CD4-positive, alpha-beta memory T cell (primary cell): ENCODE measurements at regions not wholly inside any gene's neighbourhood (a gene's known extent, or its start where the extent isn't known, plus 50 kb on each side); places are given as distances from the start of the nearest gene placed in this dataset.
"Not testable (repeated sequence)": the region's sequence is repeated elsewhere in the genome, so short reads cannot be mapped to it uniquely, and the experiment has no call there.

Experiments
- CTCF ChIA-PET: fragments of 350-600 bp; sonication (Branson Sonifier 250); formaldehyde crosslinking; loops from one replicate; lab custom pipeline; 2021; ENCODE audit warnings: inconsistent platforms; ENCODE audit not compliant: partially characterized antibody; lab: Charles Lee
- POLR2A ChIA-PET: fragments of 350-600 bp; sonication (Branson Sonifier 250); formaldehyde crosslinking; loops from one replicate; lab custom pipeline; 2021; ENCODE audit not compliant: partially characterized antibody; lab: Charles Lee
- DNase-seq, 5 donors: peaks; one replicate each; pipeline versions ENCODE4 v3.0.0 to v3.0.0-alpha.2; 2020 to 2022; ENCODE audit warnings: mixed read lengths in 1 of 5
- H3K27ac ChIP-seq: one replicate; pipeline ENCODE4 v1.7.0; 2013; ENCODE audit warnings: low read depth, low read length
- H3K27me3 ChIP-seq: 2 replicates; pipeline ENCODE4 v1.7.0; 2013; ENCODE audit warnings: mild to moderate bottlenecking, low read length, moderate library complexity; ENCODE audit not compliant: insufficient read depth
- H3K36me3 ChIP-seq: 2 replicates; pipeline ENCODE4 v1.7.0; 2013; ENCODE audit warnings: mild to moderate bottlenecking, low read length, moderate library complexity; ENCODE audit not compliant: insufficient read depth
- H3K4me1 ChIP-seq: 2 replicates; pipeline ENCODE4 v1.7.0; 2013; ENCODE audit warnings: mild to moderate bottlenecking, low read length, moderate library complexity; ENCODE audit not compliant: insufficient read depth
- H3K4me3 ChIP-seq, 2 donors: one replicate each; pipeline ENCODE4 v1.7.0; 2013; ENCODE audit warnings: low read length in 2 of 2, mild to moderate bottlenecking in 1 of 2
- H3K9me3 ChIP-seq, 2 donors: one replicate each; pipeline ENCODE4 v1.7.0; 2013; ENCODE audit warnings: low read length in 2 of 2, control low read depth in 1 of 2; ENCODE audit not compliant: control insufficient read depth in 1 of 2
- H3K27ac Mint-ChIP-seq, 7 donors: one replicate each; pipeline ENCODE4 v1.8.0; 2020 to 2021; ENCODE audit warnings: mixed read lengths in 7 of 7, mild to moderate bottlenecking in 6 of 7, inconsistent platforms in 3 of 7, moderate library complexity in 3 of 7
- H3K27me3 Mint-ChIP-seq, 2 donors: one replicate each; pipeline ENCODE4 v1.8.0; 2020 to 2021; ENCODE audit warnings: mixed read lengths in 2 of 2
- H3K36me3 Mint-ChIP-seq, 2 donors: one replicate each; pipeline ENCODE4 v1.8.0; 2020 to 2021; ENCODE audit warnings: mixed read lengths in 2 of 2, inconsistent platforms in 1 of 2, mild to moderate bottlenecking in 1 of 2
- H3K4me1 Mint-ChIP-seq, 4 donors: one replicate each; pipeline ENCODE4 v1.8.0; 2020 to 2021; ENCODE audit warnings: mixed read lengths in 4 of 4, mild to moderate bottlenecking in 1 of 4
- H3K4me3 Mint-ChIP-seq, 8 donors: one replicate each; pipeline ENCODE4 v1.8.0; 2020 to 2021; ENCODE audit warnings: mixed read lengths in 8 of 8, mild to moderate bottlenecking in 7 of 8, moderate library complexity in 6 of 8, inconsistent platforms in 3 of 8
- H3K9me3 Mint-ChIP-seq, 8 donors: one replicate each; pipeline ENCODE4 v1.8.0; 2020 to 2021; ENCODE audit warnings: mixed read lengths in 8 of 8, mild to moderate bottlenecking in 5 of 8, inconsistent platforms in 3 of 8, moderate library complexity in 1 of 8
- intact Hi-C: fragments of 100-400 bp; cut with micrococcal nuclease; formaldehyde crosslinking; loops from one replicate; pipeline ENCODE4 v1.15.1; 2023

DNA sequence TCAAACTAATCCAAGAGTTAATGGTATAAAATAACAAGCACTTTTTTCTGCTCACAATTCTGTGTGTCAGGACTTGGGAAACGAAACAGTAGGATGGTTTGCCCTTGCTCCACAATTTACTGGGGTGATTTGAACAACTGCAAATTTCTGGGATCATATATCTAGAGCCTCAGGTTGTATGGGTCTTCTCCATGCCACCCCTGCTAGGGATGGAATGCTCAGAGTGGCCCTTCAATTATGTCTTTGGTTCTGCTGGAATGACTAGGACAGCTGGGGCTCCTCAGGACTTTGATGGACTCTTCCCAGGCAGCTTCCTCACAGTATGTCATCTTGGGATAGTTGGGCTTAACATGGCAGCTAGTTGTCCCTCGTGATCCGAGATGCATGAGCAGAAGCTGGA lies 223.0 kb upstream of the ANO5 start:
- no peaks in the 10 kb centered on the region for H3K4me1 Mint-ChIP-seq
- intact Hi-C loops = no loop called here
- no peaks in the 10 kb centered on the region for H3K4me1 ChIP-seq
- peaks cover 0 to 18% (median 6%) of the 10 kb centered on the region in 8 donors for H3K9me3 Mint-ChIP-seq
- no peak overlapping the region for H3K4me3 Mint-ChIP-seq
- no peaks in the 10 kb centered on the region for H3K9me3 ChIP-seq
- H3K27me3 ChIP-seq = no peaks in the 10 kb centered on the region
- H3K36me3 Mint-ChIP-seq = no peaks in the 10 kb centered on the region
- H3K27me3 Mint-ChIP-seq = no peaks in the 10 kb centered on the region
- no peak overlapping the region for H3K27ac ChIP-seq
- no peak overlapping the region for H3K27ac Mint-ChIP-seq
- CTCF ChIA-PET = no interaction called here
- POLR2A ChIA-PET = no interaction called here
- H3K4me3 ChIP-seq = no peak overlapping the region
- no peak for DNase-seq
- no peaks in the 10 kb centered on the region for H3K36me3 ChIP-seq

- Histone ChIP-seq H3K4me1 (no peaks in the 10 kb centered on the region), H3K9me3 (no peaks in the 10 kb centered on the region), H3K27ac (no peak overlapping the region), H3K36me3 (no peaks in the 10 kb centered on the region), H3K4me3 (no peak overlapping the region), H3K27me3 (no peaks in the 10 kb centered on the region)
- POLR2A ChIA-PET = no interaction called here
- H3K4me1 Mint-ChIP-seq = no peaks in the 10 kb centered on the region
- no peak overlapping the region for H3K27ac Mint-ChIP-seq
- peaks cover 3 to 29% (median 7%) of the 10 kb centered on the region in 8 donors for H3K9me3 Mint-ChIP-seq
- no peaks in the 10 kb centered on the region for H3K27me3 Mint-ChIP-seq
- H3K36me3 Mint-ChIP-seq = no peaks in the 10 kb centered on the region
- CTCF ChIA-PET = no interaction called here
- no peak overlapping the region for H3K4me3 Mint-ChIP-seq
- DNase-seq = no peak
- intact Hi-C loops = no loop called here
Observed at GRCh38 chr11:21975242-21975641, 217.6 kb upstream of the ANO5 start.

- intact Hi-C loops = no loop called here
- ChIA-PET POLR2A (no interaction called here), CTCF (no interaction called here)
- H3K27ac ChIP-seq = no peak overlapping the region
- H3K36me3 ChIP-seq = no peaks in the 10 kb centered on the region
- no peak overlapping the region for H3K4me3 ChIP-seq
- no peak for DNase-seq
- no peaks in the 10 kb centered on the region for H3K4me1 ChIP-seq
- H3K27ac Mint-ChIP-seq = no peak overlapping the region
- H3K27me3 ChIP-seq = no peaks in the 10 kb centered on the region
- H3K27me3 Mint-ChIP-seq = no peaks in the 10 kb centered on the region
- no peak overlapping the region for H3K4me3 Mint-ChIP-seq
- peaks cover 2 to 29% (median 7%) of the 10 kb centered on the region in 8 donors for H3K9me3 Mint-ChIP-seq
- no peaks in the 10 kb centered on the region for H3K36me3 Mint-ChIP-seq
- H3K4me1 Mint-ChIP-seq = no peaks in the 10 kb centered on the region
- no peaks in the 10 kb centered on the region for H3K9me3 ChIP-seq
Observed at GRCh38 chr11:21976210-21976609, 216.7 kb upstream of the ANO5 start.

- Mint-ChIP-seq H3K4me1 (no peaks in the 10 kb centered on the region), H3K36me3 (no peaks in the 10 kb centered on the region), H3K27me3 (no peaks in the 10 kb centered on the region), H3K4me3 (no peak overlapping the region), H3K27ac (no peak overlapping the region), H3K9me3 (peaks cover 0 to 17% (median 9%) of the 10 kb centered on the region in 8 donors)
- ChIA-PET CTCF (no interaction called here), POLR2A (no interaction called here)
- H3K9me3 ChIP-seq = no peaks in the 10 kb centered on the region
- H3K4me1 ChIP-seq = no peaks in the 10 kb centered on the region
- H3K27ac ChIP-seq = no peak overlapping the region
- intact Hi-C loops = no loop called here
- no peak overlapping the region for H3K4me3 ChIP-seq
- H3K27me3 ChIP-seq = no peaks in the 10 kb centered on the region
- no peaks in the 10 kb centered on the region for H3K36me3 ChIP-seq
- no peak for DNase-seq
Observed at GRCh38 chr11:21983431-21983830, 209.5 kb upstream of the ANO5 start.

DNA sequence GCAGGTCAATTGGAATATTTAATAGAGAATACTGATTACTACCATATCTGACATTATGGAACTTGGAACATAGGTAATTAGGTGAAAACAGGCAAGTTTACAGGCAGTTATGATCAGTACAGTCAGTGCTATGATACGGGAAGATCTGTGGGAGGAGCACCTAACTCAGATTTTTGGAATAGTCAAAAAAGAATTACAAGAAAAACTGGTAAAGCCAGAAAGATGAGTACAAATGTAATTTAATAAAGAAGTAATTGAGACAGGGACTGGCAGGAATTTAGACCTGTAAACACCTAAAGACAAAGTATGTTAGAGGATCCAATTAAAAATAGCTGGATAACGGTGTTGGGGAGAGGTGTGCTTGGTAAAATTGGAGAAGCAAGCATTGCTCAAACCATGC lies 206.5 kb upstream of the ANO5 start:
- no peak overlapping the region for H3K27ac ChIP-seq
- H3K27me3 ChIP-seq = no peaks in the 10 kb centered on the region
- H3K27ac Mint-ChIP-seq = no peak overlapping the region
- H3K9me3 Mint-ChIP-seq = peaks cover 0 to 19% (median 5%) of the 10 kb centered on the region in 8 donors
- no peaks in the 10 kb centered on the region for H3K9me3 ChIP-seq
- no peak overlapping the region for H3K4me3 Mint-ChIP-seq
- intact Hi-C loops = no loop called here
- H3K36me3 ChIP-seq = no peaks in the 10 kb centered on the region
- no peaks in the 10 kb centered on the region for H3K27me3 Mint-ChIP-seq
- ChIA-PET CTCF (no interaction called here), POLR2A (no interaction called here)
- DNase-seq = no peak
- H3K4me1 ChIP-seq = no peaks in the 10 kb centered on the region
- no peaks in the 10 kb centered on the region for H3K36me3 Mint-ChIP-seq
- H3K4me3 ChIP-seq = no peak overlapping the region
- H3K4me1 Mint-ChIP-seq = no peaks in the 10 kb centered on the region

GRCh38 chr11:21987261-21987660 lies 205.6 kb upstream of the ANO5 start:
- no peaks in the 10 kb centered on the region for H3K36me3 Mint-ChIP-seq
- DNase-seq = no peak
- intact Hi-C loops = no loop called here

GRCh38 chr11:21988477-21988876 lies 204.4 kb upstream of the ANO5 start:
- Mint-ChIP-seq H3K9me3 (peaks cover 0 to 12% (median 4%) of the 10 kb centered on the region in 8 donors), H3K4me3 (no peak overlapping the region), H3K36me3 (no peaks in the 10 kb centered on the region), H3K4me1 (no peaks in the 10 kb centered on the region), H3K27ac (no peak overlapping the region), H3K27me3 (no peaks in the 10 kb centered on the region)
- ChIA-PET POLR2A (no interaction called here), CTCF (no interaction called here)
- Histone ChIP-seq H3K27me3 (no peaks in the 10 kb centered on the region), H3K36me3 (no peaks in the 10 kb centered on the region), H3K9me3 (no peaks in the 10 kb centered on the region), H3K4me1 (no peaks in the 10 kb centered on the region), H3K4me3 (no peak overlapping the region), H3K27ac (no peak overlapping the region)
- intact Hi-C loops = no loop called here
- DNase-seq = no peak

More at GRCh38 chr11:21987261-21987660, 205.6 kb upstream of the ANO5 start:
- Histone ChIP-seq H3K27me3 (no peaks in the 10 kb centered on the region), H3K9me3 (no peaks in the 10 kb centered on the region), H3K4me3 (no peak overlapping the region), H3K27ac (no peak overlapping the region), H3K36me3 (no peaks in the 10 kb centered on the region), H3K4me1 (no peaks in the 10 kb centered on the region)
- ChIA-PET CTCF (no interaction called here), POLR2A (no interaction called here)
- H3K4me3 Mint-ChIP-seq = no peak overlapping the region
- no peaks in the 10 kb centered on the region for H3K27me3 Mint-ChIP-seq
- peaks cover 0 to 19% (median 5%) of the 10 kb centered on the region in 8 donors for H3K9me3 Mint-ChIP-seq
- no peaks in the 10 kb centered on the region for H3K4me1 Mint-ChIP-seq
- H3K27ac Mint-ChIP-seq = no peak overlapping the region

GRCh38 chr11:22001803-22002202 lies 191.1 kb upstream of the ANO5 start:
- DNase-seq, H3K36me3 Mint-ChIP-seq, H3K36me3 ChIP-seq, H3K27me3 ChIP-seq, H3K27me3 Mint-ChIP-seq, H3K4me3 ChIP-seq, H3K4me1 ChIP-seq, H3K27ac Mint-ChIP-seq, H3K27ac ChIP-seq, CTCF ChIA-PET, H3K9me3 ChIP-seq, H3K4me1 Mint-ChIP-seq, POLR2A ChIA-PET, intact Hi-C loops, H3K4me3 Mint-ChIP-seq: not testable (repeated sequence)
- H3K9me3 Mint-ChIP-seq = peaks cover 0 to 22% (median 6%) of the 10 kb centered on the region in 8 donors
